ENCODE measurements at regions not wholly inside any gene's neighbourhood (a gene's known extent, or its start where the extent isn't known, plus 50 kb on each side); places are given as distances from the start of the nearest gene placed in this dataset.

- no peaks in the 10 kb centered on the region for H3K9me3 Mint-ChIP-seq (ENCODE audit: low read depth)
- no peaks in the 10 kb centered on the region for H3K4me1 Mint-ChIP-seq (ENCODE audit: low read depth)
- DNase-seq (ENCODE audit: low spot score, unreplicated experiment) = no peak
- no peak overlapping the region for H3K4me3 Mint-ChIP-seq (ENCODE audit: low read depth)
- H3K27ac Mint-ChIP-seq = no peak overlapping the region
- TF ChIP-seq, protein P1, sequence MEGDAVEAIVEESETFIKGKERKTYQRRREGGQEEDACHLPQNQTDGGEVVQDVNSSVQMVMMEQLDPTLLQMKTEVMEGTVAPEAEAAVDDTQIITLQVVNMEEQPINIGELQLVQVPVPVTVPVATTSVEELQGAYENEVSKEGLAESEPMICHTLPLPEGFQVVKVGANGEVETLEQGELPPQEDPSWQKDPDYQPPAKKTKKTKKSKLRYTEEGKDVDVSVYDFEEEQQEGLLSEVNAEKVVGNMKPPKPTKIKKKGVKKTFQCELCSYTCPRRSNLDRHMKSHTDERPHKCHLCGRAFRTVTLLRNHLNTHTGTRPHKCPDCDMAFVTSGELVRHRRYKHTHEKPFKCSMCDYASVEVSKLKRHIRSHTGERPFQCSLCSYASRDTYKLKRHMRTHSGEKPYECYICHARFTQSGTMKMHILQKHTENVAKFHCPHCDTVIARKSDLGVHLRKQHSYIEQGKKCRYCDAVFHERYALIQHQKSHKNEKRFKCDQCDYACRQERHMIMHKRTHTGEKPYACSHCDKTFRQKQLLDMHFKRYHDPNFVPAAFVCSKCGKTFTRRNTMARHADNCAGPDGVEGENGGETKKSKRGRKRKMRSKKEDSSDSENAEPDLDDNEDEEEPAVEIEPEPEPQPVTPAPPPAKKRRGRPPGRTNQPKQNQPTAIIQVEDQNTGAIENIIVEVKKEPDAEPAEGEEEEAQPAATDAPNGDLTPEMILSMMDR (IDR thresholded peaks at IDR 0.05; ENCODE audit: unreplicated experiment) = no peak
- peaks cover 24% of the 10 kb centered on the region for H3K27me3 Mint-ChIP-seq
- H3K36me3 Mint-ChIP-seq (ENCODE audit: insufficient read depth) = no peaks in the 10 kb centered on the region
Measured at GRCh38 chr10:43899224-43899959, 250.7 kb upstream of the ZNF32 start.

DNA sequence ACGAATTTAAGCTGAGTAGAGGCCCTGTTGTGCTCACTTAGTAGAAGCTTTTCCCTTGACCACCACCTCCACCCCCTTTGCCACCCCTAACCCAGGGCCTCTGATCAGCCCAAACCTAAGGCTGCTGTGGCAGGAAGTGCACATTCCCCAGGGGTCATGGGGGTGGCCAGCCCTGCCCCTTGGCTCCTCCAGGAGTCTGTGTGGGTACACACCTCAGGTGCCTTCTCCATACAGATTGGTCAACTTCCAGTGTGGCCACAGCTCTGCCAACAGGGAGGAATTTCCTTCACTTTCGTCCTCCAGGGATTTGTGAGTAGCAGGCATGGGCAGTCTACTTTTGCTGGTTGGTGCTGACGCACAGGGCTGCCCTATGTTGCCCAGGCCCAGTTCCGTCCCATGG is 249.9 kb upstream of the ZNF32 start:
- no peak for DNase-seq (ENCODE audit: low spot score, unreplicated experiment)
- Mint-ChIP-seq H3K27ac (no peak overlapping the region), H3K4me3 (ENCODE audit: low read depth) (no peak overlapping the region), H3K36me3 (ENCODE audit: insufficient read depth) (no peaks in the 10 kb centered on the region), H3K27me3 (peaks cover 23% of the 10 kb centered on the region), H3K4me1 (ENCODE audit: low read depth) (no peaks in the 10 kb centered on the region), H3K9me3 (ENCODE audit: low read depth) (no peaks in the 10 kb centered on the region)
- TF ChIP-seq, protein P1 (IDR thresholded peaks at IDR 0.05; ENCODE audit: unreplicated experiment) = no peak

- H3K36me3 Mint-ChIP-seq (ENCODE audit: insufficient read depth) = no peaks in the 10 kb centered on the region
- H3K27me3 Mint-ChIP-seq = peaks cover 23% of the 10 kb centered on the region
- no peak overlapping the region for H3K4me3 Mint-ChIP-seq (ENCODE audit: low read depth)
- no peaks in the 10 kb centered on the region for H3K9me3 Mint-ChIP-seq (ENCODE audit: low read depth)
- H3K27ac Mint-ChIP-seq = no peak overlapping the region
- TF ChIP-seq, protein P1 (IDR thresholded peaks at IDR 0.05; ENCODE audit: unreplicated experiment) = no peak
- H3K4me1 Mint-ChIP-seq (ENCODE audit: low read depth) = no peaks in the 10 kb centered on the region
- DNase-seq (ENCODE audit: low spot score, unreplicated experiment) = no peak
Measured at GRCh38 chr10:43897765-43898419, 249.2 kb upstream of the ZNF32 start.

DNA sequence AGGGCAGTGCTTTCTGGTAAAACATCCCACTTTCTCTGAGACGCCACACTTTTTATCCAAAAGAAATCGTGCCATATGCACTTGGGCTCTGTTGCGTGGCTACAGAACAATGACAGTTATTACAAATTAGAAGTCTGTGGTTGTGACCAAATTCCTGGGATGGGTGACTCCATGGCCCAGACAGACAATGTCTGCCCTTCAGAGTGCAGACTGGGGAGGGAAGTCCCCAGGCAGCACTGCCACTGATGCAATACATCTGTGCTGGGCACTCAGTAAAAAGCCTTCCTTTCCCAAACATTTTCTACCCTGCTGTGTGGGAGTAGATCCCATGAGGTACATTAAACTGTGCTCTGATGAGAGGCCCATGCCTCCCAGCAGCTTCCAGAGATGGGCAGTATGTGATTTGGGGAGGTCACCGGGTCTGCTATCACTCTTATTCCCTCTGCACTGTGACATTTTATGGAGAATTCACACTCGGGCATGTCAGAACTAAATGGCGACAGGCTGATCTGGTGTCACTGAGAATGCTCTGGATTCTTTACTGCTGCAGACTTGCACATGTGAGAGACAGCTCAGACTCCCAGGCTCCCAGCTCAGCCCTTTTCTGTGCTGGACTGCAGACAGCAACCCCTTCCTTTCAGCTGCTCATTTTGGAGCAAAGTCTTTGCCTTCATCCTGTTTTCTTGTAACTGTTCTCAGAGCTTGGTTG is 243.5 kb upstream of the ZNF32 start:
- Mint-ChIP-seq H3K4me1 (ENCODE audit: low read depth) (no peaks in the 10 kb centered on the region), H3K4me3 (ENCODE audit: low read depth) (no peak overlapping the region), H3K9me3 (ENCODE audit: low read depth) (no peaks in the 10 kb centered on the region), H3K36me3 (ENCODE audit: insufficient read depth) (no peaks in the 10 kb centered on the region), H3K27me3 (peaks cover 17% of the 10 kb centered on the region), H3K27ac (no peak overlapping the region)
- TF ChIP-seq, protein P1 (IDR thresholded peaks at IDR 0.05; ENCODE audit: unreplicated experiment) = no peak
- DNase-seq (ENCODE audit: low spot score, unreplicated experiment) = no peak

- no peak overlapping the region for H3K27ac Mint-ChIP-seq
- H3K9me3 Mint-ChIP-seq (ENCODE audit: low read depth) = no peaks in the 10 kb centered on the region
- peaks cover 11% of the 10 kb centered on the region for H3K27me3 Mint-ChIP-seq
- TF ChIP-seq, protein P1 (IDR thresholded peaks at IDR 0.05; ENCODE audit: unreplicated experiment) = no peak
- DNase-seq (ENCODE audit: low spot score, unreplicated experiment) = no peak
- H3K36me3 Mint-ChIP-seq (ENCODE audit: insufficient read depth) = no peaks in the 10 kb centered on the region
- H3K4me1 Mint-ChIP-seq (ENCODE audit: low read depth) = no peaks in the 10 kb centered on the region
- no peak overlapping the region for H3K4me3 Mint-ChIP-seq (ENCODE audit: low read depth)
Measured at GRCh38 chr10:43891241-43891640, 242.6 kb upstream of the ZNF32 start.
